ENCODE measurements at regions not wholly inside any gene's neighbourhood (a gene's known extent, or its start where the extent isn't known, plus 50 kb on each side); places are given as distances from the start of the nearest gene placed in this dataset.

DNA sequence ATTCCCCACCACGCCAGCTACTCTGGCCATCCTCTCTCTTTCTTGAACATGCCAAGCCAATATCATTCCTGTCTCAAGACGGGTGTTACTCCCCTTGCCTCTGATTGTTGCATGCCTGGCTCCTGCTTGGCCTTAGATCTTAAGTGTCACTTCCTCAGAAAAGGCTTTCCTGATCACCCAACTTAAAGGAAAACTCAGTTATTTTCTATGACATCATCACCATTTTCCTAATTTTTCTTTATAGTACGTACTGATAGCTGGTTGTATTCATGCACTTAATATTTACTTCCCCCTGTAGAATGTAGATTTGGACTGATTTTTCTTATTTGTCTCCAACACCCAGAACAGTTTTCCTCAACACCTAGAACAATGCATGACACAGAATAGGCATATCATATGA is 123.8 kb upstream of the TSPAN2 start:
- Histone ChIP-seq H3K27ac (no peak overlapping the region), H3K36me3 (no peaks in the 10 kb centered on the region), H3K4me1 (no peaks in the 10 kb centered on the region), H3K9me3 (no peaks in the 10 kb centered on the region), H3K27me3 (no peaks in the 10 kb centered on the region), H3K4me3 (no peak overlapping the region)
- 77 to 79% methylated on average over 2 to 3 of the region's 3 CpGs for WGBS, 2 donors (ENCODE audit: low coverage in 1 of 2)
- no peak for DNase-seq
- TF ChIP-seq POLR2A (IDR thresholded peaks at IDR 0.05) (no peak), POLR2AphosphoS5 (IDR thresholded peaks at IDR 0.05) (no peak), EP300 (IDR thresholded peaks at IDR 0.05; ENCODE audit: low read depth) (no peak)
- TF ChIP-seq, protein P1, sequence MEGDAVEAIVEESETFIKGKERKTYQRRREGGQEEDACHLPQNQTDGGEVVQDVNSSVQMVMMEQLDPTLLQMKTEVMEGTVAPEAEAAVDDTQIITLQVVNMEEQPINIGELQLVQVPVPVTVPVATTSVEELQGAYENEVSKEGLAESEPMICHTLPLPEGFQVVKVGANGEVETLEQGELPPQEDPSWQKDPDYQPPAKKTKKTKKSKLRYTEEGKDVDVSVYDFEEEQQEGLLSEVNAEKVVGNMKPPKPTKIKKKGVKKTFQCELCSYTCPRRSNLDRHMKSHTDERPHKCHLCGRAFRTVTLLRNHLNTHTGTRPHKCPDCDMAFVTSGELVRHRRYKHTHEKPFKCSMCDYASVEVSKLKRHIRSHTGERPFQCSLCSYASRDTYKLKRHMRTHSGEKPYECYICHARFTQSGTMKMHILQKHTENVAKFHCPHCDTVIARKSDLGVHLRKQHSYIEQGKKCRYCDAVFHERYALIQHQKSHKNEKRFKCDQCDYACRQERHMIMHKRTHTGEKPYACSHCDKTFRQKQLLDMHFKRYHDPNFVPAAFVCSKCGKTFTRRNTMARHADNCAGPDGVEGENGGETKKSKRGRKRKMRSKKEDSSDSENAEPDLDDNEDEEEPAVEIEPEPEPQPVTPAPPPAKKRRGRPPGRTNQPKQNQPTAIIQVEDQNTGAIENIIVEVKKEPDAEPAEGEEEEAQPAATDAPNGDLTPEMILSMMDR (IDR thresholded peaks at IDR 0.05) = no peak
- in situ Hi-C loops (cut with MboI; ENCODE audit: low pct_ligation_motif_present in 1 of 4, low pct_unique_long_range_greater_than_20kb in 1 of 4, low sequenced_read_pairs in 3 of 4) (no loop called here), intact Hi-C loops (cut with DNase I; ENCODE audit: low total_unique reads) (no loop called here)

DNA sequence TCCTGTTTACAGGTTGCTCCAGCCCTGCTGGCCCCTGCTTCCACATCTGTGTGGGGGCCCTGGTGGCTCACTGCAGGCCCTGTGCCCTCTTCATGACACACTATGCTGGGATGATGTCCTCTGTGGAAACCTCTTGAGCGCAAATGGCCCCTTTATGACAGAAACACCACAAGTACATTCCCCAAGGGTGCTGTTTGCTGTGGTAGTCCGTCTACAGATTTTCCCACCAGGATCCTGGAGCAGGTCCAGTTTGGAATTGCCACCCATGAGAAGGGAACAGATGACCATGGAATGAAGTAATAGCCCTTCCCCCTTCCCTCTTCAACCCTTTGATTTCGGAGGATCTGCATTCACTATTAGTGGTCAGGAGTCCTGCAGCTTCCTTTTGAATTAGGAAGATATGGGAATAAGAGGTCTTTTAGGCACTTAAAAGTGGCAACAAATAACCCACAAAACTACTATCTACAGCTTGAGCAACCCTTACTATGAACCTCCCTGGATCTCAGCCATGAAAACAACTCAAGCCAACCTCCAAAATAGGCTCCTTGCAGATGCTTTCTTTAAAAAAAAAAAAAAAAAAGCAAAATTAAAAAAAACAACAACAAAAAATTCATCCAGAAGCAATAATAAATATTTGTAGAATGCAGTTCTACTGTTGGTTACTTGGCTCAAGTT is 121.9 kb upstream of the TSPAN2 start:
- intact Hi-C loops (cut with DNase I; ENCODE audit: low total_unique reads) (no loop called here), in situ Hi-C loops (cut with MboI; ENCODE audit: low pct_ligation_motif_present in 1 of 4, low pct_unique_long_range_greater_than_20kb in 1 of 4, low sequenced_read_pairs in 3 of 4) (no loop called here)
- no peak overlapping the region for H3K4me3 ChIP-seq
- H3K9me3 ChIP-seq = no peaks in the 10 kb centered on the region
- no peaks in the 10 kb centered on the region for H3K36me3 ChIP-seq
- TF ChIP-seq POLR2AphosphoS5 (IDR thresholded peaks at IDR 0.05) = no peak
- no peak for TF ChIP-seq EP300 (IDR thresholded peaks at IDR 0.05; ENCODE audit: low read depth)
- TF ChIP-seq, protein P1 (IDR thresholded peaks at IDR 0.05) = no peak
- no peak for TF ChIP-seq POLR2A (IDR thresholded peaks at IDR 0.05)
- WGBS, 2 donors (ENCODE audit: low coverage in 1 of 2) = 71 to 77% methylated on average over 2 to 3 of the region's 3 CpGs
- no peaks in the 10 kb centered on the region for H3K4me1 ChIP-seq
- H3K27ac ChIP-seq = no peak overlapping the region
- H3K27me3 ChIP-seq = no peaks in the 10 kb centered on the region
- DNase-seq = no peak

DNA sequence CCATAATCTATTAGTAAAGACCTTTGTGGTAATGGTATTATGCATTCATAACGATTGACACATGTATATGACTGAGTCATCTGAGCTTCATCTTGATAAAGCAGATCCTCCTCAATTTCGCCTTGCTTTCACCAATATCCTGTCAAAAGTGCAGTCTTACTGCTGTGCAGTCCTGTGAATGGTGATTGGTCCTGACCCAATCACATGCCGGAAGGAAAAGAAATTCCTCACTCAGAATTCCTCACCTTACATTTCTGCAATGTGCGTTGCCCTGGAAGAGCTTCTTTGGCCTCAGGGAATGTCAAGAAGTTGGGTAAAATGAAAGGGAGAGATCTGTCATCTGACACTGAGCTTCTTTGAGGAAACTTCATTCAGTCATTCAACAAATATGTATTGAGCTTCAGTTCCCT is 121.0 kb upstream of the TSPAN2 start:
- in situ Hi-C loops (cut with MboI; ENCODE audit: low pct_ligation_motif_present in 1 of 4, low pct_unique_long_range_greater_than_20kb in 1 of 4, low sequenced_read_pairs in 3 of 4) = no loop called here
- 88 to 89% methylated on average over 2 to 4 of the region's 4 CpGs for WGBS, 2 donors (ENCODE audit: low coverage in 1 of 2)
- no peak overlapping the region for H3K4me3 ChIP-seq

DNA sequence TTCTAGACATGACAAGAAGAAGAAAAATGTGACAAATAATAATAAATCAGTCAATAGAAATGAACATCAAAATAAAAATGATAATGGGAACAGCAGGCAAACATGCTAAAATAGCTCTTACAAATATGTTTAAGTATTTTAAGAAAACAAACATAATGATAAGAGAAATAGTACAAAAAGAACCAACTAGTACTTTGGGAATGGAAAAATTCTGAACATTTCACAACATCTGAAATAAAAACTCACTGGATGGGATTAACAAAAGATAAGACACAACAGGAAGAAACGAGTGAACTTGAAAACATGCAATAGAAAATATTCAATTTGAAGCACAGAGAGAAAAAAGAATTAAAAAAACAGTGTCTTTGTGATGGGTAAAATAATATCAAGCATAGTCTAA is 115.2 kb upstream of the TSPAN2 start:
- Histone ChIP-seq H3K27ac (no peak overlapping the region), H3K27me3 (no peaks in the 10 kb centered on the region), H3K9me3 (peaks cover 0 to 17% of the 10 kb centered on the region in 2 donors), H3K4me1 (no peaks in the 10 kb centered on the region), H3K4me3 (no peak overlapping the region), H3K36me3 (no peaks in the 10 kb centered on the region)
- in situ Hi-C loops (cut with MboI; ENCODE audit: low pct_ligation_motif_present in 1 of 4, low pct_unique_long_range_greater_than_20kb in 1 of 4, low sequenced_read_pairs in 3 of 4) (no loop called here), intact Hi-C loops (cut with DNase I; ENCODE audit: low total_unique reads) (no loop called here)
- TF ChIP-seq EP300 (IDR thresholded peaks at IDR 0.05; ENCODE audit: low read depth) (no peak), POLR2AphosphoS5 (IDR thresholded peaks at IDR 0.05) (no peak), POLR2A (IDR thresholded peaks at IDR 0.05) (no peak)
- TF ChIP-seq, protein P1 (IDR thresholded peaks at IDR 0.05) = no peak
- DNase-seq = no peak
- 77 to 100% methylated on average over 1 of the region's 1 CpG for WGBS, 2 donors (ENCODE audit: low coverage in 1 of 2)

More for the DNA sequence above, 121.0 kb upstream of the TSPAN2 start:
- no peak for DNase-seq
- Histone ChIP-seq H3K9me3 (no peaks in the 10 kb centered on the region), H3K27ac (no peak overlapping the region), H3K36me3 (no peaks in the 10 kb centered on the region), H3K27me3 (no peaks in the 10 kb centered on the region), H3K4me1 (no peaks in the 10 kb centered on the region)
- intact Hi-C loops (cut with DNase I; ENCODE audit: low total_unique reads) = no loop called here
- TF ChIP-seq, protein P1 (IDR thresholded peaks at IDR 0.05) = no peak
- no peak for TF ChIP-seq POLR2A (IDR thresholded peaks at IDR 0.05)
